Epithelial cell of proximal tubule (primary cell): ENCODE measurements at regions not wholly inside any gene's neighbourhood (a gene's known extent, or its start where the extent isn't known, plus 50 kb on each side); places are given as distances from the start of the nearest gene placed in this dataset.
A peak's percentile ranks its signal among the peaks of the same experiment; 100 is the strongest.

Experiments
- DNase-seq: peaks from one replicate; pipeline ENCODE4 v3.0.0-alpha.2; 2011; ENCODE audit warnings: low read depth
- H3K4me3 ChIP-seq: 2 replicates; pipeline ENCODE4 v1.5.1; 2011; ENCODE audit warnings: low read depth, mild to moderate bottlenecking, low read length
- CTCF ChIP-seq: conservative IDR thresholded peaks from 2 replicates; pipeline ENCODE4 v1.5.1; 2012; ENCODE audit warnings: low read depth, mild to moderate bottlenecking, low read length

- no peak for DNase-seq
- TF ChIP-seq CTCF, result no peak
- H3K4me3 ChIP-seq, result no peak overlapping the region
These were observed 244.0 kb upstream of the THBS1 start for GRCh38 chr15:39336926-39337325.

- H3K4me3 ChIP-seq, result no peak overlapping the region
- DNase-seq, result peak; percentile 32
- TF ChIP-seq CTCF, result no peak
These were observed 242.6 kb upstream of the THBS1 start for GRCh38 chr15:39338251-39338650.

- no peak for TF ChIP-seq CTCF
- H3K4me3 ChIP-seq, result no peak overlapping the region
- DNase-seq, result no peak
These were observed 239.8 kb upstream of the THBS1 start for GRCh38 chr15:39340903-39341645.

- DNase-seq, result no peak
- no peak overlapping the region for H3K4me3 ChIP-seq
- no peak for TF ChIP-seq CTCF
These were observed 236.2 kb upstream of the THBS1 start for GRCh38 chr15:39344662-39345141.

- DNase-seq, result no peak
- H3K4me3 ChIP-seq, result no peak overlapping the region
- TF ChIP-seq CTCF, result no peak
These were observed 235.7 kb upstream of the THBS1 start for GRCh38 chr15:39345176-39345575.

GRCh38 chr15:39347453-39347852 is 233.4 kb upstream of the THBS1 start:
- TF ChIP-seq CTCF, result no peak
- no peak for DNase-seq
- no peak overlapping the region for H3K4me3 ChIP-seq

GRCh38 chr15:39350785-39351184 is 230.1 kb upstream of the THBS1 start:
- no peak for TF ChIP-seq CTCF
- no peak overlapping the region for H3K4me3 ChIP-seq
- DNase-seq, result no peak
